ENCODE measurements at regions not wholly inside any gene's neighbourhood (a gene's known extent, or its start where the extent isn't known, plus 50 kb on each side); places are given as distances from the start of the nearest gene placed in this dataset.

GRCh38 chr1:88169939-88170338 lies 514.1 kb upstream of the PKN2 start:
- ChIA-PET POLR2A (no interaction called here), CTCF (no interaction called here)
- Histone ChIP-seq H3K4me3 (ENCODE audit: low read depth in 2 of 2, low read length in 2 of 2) (no peak overlapping the region), H3K27me3 (ENCODE audit: control insufficient read depth, insufficient read depth, low read length) (no peaks in the 10 kb centered on the region; the same call in none of the 2 replicates), H3K36me3 (ENCODE audit: control insufficient read depth, insufficient read depth, low read length) (no peaks in the 10 kb centered on the region), H3K4me1 (ENCODE audit: control insufficient read depth, insufficient read depth, low read length) (no peaks in the 10 kb centered on the region), H3K27ac (ENCODE audit: low read length) (no peak overlapping the region), H3K9me3 (ENCODE audit: control insufficient read depth, insufficient read depth, low read depth, low read length) (no peaks in the 10 kb centered on the region)
- ATAC-seq (no peak), DNase-seq (ENCODE audit: low read depth, low spot score) (no peak)
- TF ChIP-seq CTCF (IDR thresholded peaks at IDR 0.05) (no peak), TCF7L2 (IDR thresholded peaks at IDR 0.05; ENCODE audit: low read depth, low read length) (no peak), SIN3A (IDR thresholded peaks at IDR 0.05; ENCODE audit: borderline replicate concordance, insufficient read depth, low read depth, low read length) (no peak), REST (IDR thresholded peaks at IDR 0.05; ENCODE audit: insufficient read depth in 1 of 2, low read depth in 2 of 2, low read length in 1 of 2) (no peak), POLR2AphosphoS5 (IDR thresholded peaks at IDR 0.05; ENCODE audit: low read depth, low read length) (no peak)
- BruUV-seq (replicated peaks) = no TSS peak
- intact Hi-C loops (cut with micrococcal nuclease; ENCODE audit: unreplicated experiment) = no loop called here
- in situ Hi-C loops (cut with HindIII; ENCODE audit: low pct_unique_long_range_greater_than_20kb, low sequenced_read_pairs) = no loop called here

DNA sequence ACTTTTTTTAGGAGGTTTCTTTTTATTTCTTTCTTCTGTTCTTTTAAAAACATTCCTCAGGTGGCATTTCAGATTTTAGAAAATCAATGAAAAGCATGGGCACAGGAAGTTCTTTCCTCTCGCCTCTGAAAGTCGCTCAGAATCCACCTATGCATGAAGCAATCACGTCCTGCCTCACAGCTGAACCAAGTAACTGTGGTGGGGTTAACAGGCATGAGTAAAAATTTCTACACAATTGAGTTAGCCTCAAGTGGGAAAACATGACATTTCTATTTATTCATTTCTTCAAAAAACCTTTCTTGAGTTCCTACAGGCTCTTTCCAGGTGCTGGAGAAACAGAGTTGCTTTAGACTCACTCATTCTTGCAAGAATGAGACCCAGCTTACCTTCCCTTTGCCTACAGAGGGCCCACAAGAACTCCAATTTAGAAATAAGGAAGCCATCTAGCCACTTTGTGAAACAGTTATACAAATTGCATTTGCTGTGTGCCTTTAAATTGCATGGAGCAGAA lies 508.9 kb upstream of the PKN2 start:
- TF ChIP-seq REST (IDR thresholded peaks at IDR 0.05; ENCODE audit: insufficient read depth in 1 of 2, low read depth in 2 of 2, low read length in 1 of 2) (no peak), TCF7L2 (IDR thresholded peaks at IDR 0.05; ENCODE audit: low read depth, low read length) (no peak), SIN3A (IDR thresholded peaks at IDR 0.05; ENCODE audit: borderline replicate concordance, insufficient read depth, low read depth, low read length) (no peak), CTCF (IDR thresholded peaks at IDR 0.05) (no peak), POLR2AphosphoS5 (IDR thresholded peaks at IDR 0.05; ENCODE audit: low read depth, low read length) (no peak)
- no peaks in the 10 kb centered on the region; the same call in 1 of the 2 replicates for H3K27me3 ChIP-seq (ENCODE audit: control insufficient read depth, insufficient read depth, low read length)
- intact Hi-C loops (cut with micrococcal nuclease; ENCODE audit: unreplicated experiment) (no loop called here), in situ Hi-C loops (cut with HindIII; ENCODE audit: low pct_unique_long_range_greater_than_20kb, low sequenced_read_pairs) (no loop called here)
- no TSS peak for BruUV-seq (replicated peaks)
- POLR2A ChIA-PET = no interaction called here
- DNase-seq (ENCODE audit: low read depth, low spot score) (no peak), ATAC-seq (no peak)
- H3K4me1 ChIP-seq (ENCODE audit: control insufficient read depth, insufficient read depth, low read length) = no peaks in the 10 kb centered on the region
- H3K27ac ChIP-seq (ENCODE audit: low read length) = no peak overlapping the region
- H3K9me3 ChIP-seq (ENCODE audit: control insufficient read depth, insufficient read depth, low read depth, low read length) = no peaks in the 10 kb centered on the region
- H3K4me3 ChIP-seq (ENCODE audit: low read depth in 2 of 2, low read length in 2 of 2) = no peak overlapping the region
- H3K36me3 ChIP-seq (ENCODE audit: control insufficient read depth, insufficient read depth, low read length) = no peaks in the 10 kb centered on the region
- CTCF ChIA-PET = no interaction called here

Data from Panc1 (cell line).